ENCODE measurements at regions not wholly inside any gene's neighbourhood (a gene's known extent, or its start where the extent isn't known, plus 50 kb on each side); places are given as distances from the start of the nearest gene placed in this dataset.
A peak's percentile ranks its signal among the peaks of the same experiment; 100 is the strongest.
"Not testable (repeated sequence)": the region's sequence is repeated elsewhere in the genome, so short reads cannot be mapped to it uniquely, and the experiment has no call there.

DNA sequence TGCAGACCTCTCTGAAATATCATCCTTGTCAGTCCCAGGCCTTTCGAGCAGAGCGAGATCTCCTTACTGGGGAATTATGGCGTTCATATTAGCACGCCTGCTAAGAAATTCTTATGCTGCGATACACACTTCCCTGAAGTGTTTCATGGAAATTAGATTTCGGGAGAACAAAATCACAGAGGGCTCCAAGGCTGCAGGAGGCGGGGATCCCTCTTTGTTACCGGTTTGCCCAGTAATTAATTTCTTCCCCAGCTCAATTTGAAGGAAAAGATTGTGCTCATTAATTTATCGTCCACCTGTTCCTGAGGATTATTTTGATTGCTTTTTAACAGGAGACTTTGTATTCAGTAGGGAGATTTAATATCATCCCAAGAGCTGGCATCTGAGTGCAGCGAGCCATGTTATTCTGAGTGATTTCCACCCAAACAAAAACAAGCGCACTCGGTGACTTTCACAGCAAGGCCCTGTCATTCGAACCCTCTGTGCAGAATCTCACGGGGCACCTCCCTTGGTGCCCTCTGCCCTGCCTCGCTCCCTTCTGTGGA is 202.3 kb upstream of the GALNT2 start:
- TF ChIP-seq, protein P1, sequence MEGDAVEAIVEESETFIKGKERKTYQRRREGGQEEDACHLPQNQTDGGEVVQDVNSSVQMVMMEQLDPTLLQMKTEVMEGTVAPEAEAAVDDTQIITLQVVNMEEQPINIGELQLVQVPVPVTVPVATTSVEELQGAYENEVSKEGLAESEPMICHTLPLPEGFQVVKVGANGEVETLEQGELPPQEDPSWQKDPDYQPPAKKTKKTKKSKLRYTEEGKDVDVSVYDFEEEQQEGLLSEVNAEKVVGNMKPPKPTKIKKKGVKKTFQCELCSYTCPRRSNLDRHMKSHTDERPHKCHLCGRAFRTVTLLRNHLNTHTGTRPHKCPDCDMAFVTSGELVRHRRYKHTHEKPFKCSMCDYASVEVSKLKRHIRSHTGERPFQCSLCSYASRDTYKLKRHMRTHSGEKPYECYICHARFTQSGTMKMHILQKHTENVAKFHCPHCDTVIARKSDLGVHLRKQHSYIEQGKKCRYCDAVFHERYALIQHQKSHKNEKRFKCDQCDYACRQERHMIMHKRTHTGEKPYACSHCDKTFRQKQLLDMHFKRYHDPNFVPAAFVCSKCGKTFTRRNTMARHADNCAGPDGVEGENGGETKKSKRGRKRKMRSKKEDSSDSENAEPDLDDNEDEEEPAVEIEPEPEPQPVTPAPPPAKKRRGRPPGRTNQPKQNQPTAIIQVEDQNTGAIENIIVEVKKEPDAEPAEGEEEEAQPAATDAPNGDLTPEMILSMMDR (IDR thresholded peaks at IDR 0.05; ENCODE audit: low read depth, low read length): no peak
- H3K27me3 ChIP-seq: no peaks in the 10 kb centered on the region
- peak overlapping the region; percentile 4 for H3K27ac ChIP-seq
- H3K4me1 ChIP-seq (ENCODE audit: low read depth): peaks cover 12% of the 10 kb centered on the region
- no peak overlapping the region for H3K4me3 ChIP-seq
- no peak for DNase-seq (ENCODE audit: low read depth in 1 of 2, low spot score in 1 of 2)
- H3K36me3 ChIP-seq: no peaks in the 10 kb centered on the region
- no peaks in the 10 kb centered on the region for H3K9me3 ChIP-seq (ENCODE audit: low read depth)

DNA sequence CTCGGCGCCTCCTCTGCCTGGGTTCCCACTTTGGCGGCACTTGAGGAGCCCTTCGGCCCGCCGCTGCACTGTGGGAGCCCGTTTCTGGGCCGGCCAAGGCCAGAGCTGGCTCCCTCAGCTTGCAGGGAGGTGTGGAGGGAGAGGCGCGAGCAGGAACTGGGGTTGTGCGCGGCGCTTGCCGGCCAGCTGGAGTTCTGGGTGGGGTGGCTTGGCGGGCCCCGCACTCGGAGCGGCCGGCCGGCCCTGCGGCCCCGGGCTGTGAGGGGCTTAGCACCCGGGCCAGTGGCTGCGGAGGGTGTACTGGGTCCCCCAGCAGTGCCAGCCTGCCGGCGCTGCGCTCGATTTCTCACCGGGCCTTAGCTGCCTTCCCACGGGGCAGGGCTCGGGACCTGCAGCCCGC is 201.7 kb upstream of the GALNT2 start:
- not testable (repeated sequence) for H3K27ac ChIP-seq; H3K27me3 ChIP-seq; H3K4me3 ChIP-seq; H3K9me3 ChIP-seq (ENCODE audit: low read depth); H3K36me3 ChIP-seq; DNase-seq (ENCODE audit: low read depth in 1 of 2, low spot score in 1 of 2)
- peaks cover 12% of the 10 kb centered on the region for H3K4me1 ChIP-seq (ENCODE audit: low read depth)

DNA sequence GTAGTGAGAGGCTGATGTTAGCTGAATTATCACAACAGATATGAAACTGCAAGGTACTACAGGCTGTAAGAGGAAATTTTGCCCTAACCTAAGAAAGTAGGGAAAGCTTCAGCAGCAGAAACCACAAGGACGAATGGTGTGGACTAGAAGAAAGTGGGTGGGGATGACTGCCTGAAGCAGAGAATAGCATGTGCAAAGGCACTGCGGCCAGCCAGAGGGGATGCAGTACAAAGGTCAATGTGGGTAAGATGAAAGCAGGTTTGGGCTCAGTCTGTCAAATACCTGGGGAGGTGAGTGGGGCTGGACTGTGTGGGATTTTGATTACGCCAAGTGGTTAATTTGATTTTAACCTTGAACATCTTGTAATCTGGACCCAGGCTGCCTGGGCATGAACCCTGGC is 199.3 kb upstream of the GALNT2 start:
- Histone ChIP-seq H3K27ac (no peak overlapping the region), H3K9me3 (ENCODE audit: low read depth) (no peaks in the 10 kb centered on the region), H3K36me3 (no peaks in the 10 kb centered on the region), H3K4me3 (no peak overlapping the region), H3K4me1 (ENCODE audit: low read depth) (peaks cover 12% of the 10 kb centered on the region), H3K27me3 (no peaks in the 10 kb centered on the region)
- no peak for DNase-seq (ENCODE audit: low read depth in 1 of 2, low spot score in 1 of 2)
- TF ChIP-seq, protein P1 (IDR thresholded peaks at IDR 0.05; ENCODE audit: low read depth, low read length): no peak

DNA sequence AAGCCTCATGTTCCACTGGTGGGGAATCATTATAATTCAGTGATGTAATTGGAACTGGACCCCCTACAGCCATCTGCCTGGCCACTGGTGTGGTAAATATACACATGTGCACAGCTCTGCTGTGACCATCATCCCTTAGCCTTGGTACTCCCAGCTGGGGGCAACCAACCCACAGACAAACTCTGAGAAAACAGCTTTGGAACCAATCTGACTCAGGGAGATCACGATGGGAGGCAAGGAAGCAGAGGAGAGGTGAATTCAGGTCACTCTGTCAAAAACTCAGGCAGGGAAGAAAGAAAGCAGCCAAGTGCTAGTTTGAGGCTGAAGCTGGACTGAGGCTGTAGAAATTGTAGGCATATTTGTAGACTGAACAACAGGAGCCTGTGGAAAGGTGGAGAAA is 197.8 kb upstream of the GALNT2 start:
- H3K9me3 ChIP-seq (ENCODE audit: low read depth): no peaks in the 10 kb centered on the region
- H3K36me3 ChIP-seq: no peaks in the 10 kb centered on the region
- H3K4me3 ChIP-seq: no peak overlapping the region
- H3K27ac ChIP-seq: no peak overlapping the region
- no peaks in the 10 kb centered on the region for H3K27me3 ChIP-seq
- no peak for DNase-seq (ENCODE audit: low read depth in 1 of 2, low spot score in 1 of 2)
- peaks cover 7% of the 10 kb centered on the region for H3K4me1 ChIP-seq (ENCODE audit: low read depth)
- TF ChIP-seq, protein P1 (IDR thresholded peaks at IDR 0.05; ENCODE audit: low read depth, low read length): no peak

DNA sequence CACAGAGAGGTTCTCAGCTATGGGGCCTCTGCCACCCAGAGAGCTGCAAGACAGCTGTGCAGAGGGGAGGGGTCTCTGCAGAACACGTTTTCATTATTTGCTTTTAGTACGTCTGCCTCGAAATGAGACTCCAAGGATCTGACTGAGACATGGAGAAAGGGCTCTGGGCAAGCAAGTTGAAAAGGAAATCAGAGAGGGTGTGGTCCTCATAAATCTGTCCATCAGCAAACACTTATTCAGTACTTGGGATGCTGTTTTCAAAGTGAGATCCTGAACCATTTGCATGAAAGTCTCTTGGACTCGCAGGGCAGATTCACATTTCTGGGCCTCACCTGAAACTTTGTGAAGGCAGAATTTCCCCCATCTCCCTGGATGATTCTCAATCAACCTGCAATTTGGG is 197.4 kb upstream of the GALNT2 start:
- peaks cover 2% of the 10 kb centered on the region for H3K4me1 ChIP-seq (ENCODE audit: low read depth)
- no peaks in the 10 kb centered on the region for H3K27me3 ChIP-seq
- no peaks in the 10 kb centered on the region for H3K36me3 ChIP-seq
- no peak for DNase-seq (ENCODE audit: low read depth in 1 of 2, low spot score in 1 of 2)
- no peak overlapping the region for H3K27ac ChIP-seq
- H3K9me3 ChIP-seq (ENCODE audit: low read depth): no peaks in the 10 kb centered on the region
- TF ChIP-seq, protein P1 (IDR thresholded peaks at IDR 0.05; ENCODE audit: low read depth, low read length): no peak
- no peak overlapping the region for H3K4me3 ChIP-seq

DNA sequence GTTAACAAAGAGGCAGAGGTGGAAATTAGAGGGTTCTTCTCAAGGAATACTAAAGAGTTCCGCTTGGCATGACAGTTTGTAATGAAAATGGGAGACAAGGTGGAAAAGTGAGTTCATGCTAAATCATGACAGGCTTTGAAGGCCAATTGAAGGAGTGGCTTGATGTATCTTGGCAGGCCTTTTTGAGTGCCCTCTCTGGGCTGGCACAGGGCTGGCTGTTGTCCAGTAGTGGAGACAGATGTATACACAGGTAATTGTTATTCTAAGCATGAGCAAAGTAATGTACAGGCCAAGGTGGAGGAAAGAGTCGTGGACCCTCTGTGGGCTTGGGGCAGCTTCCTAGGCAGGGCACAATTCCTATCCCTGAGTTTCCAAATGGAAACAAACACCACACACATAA is 196.7 kb upstream of the GALNT2 start:
- Histone ChIP-seq H3K4me1 (ENCODE audit: low read depth) (no peaks in the 10 kb centered on the region), H3K27me3 (no peaks in the 10 kb centered on the region), H3K9me3 (ENCODE audit: low read depth) (no peaks in the 10 kb centered on the region), H3K27ac (no peak overlapping the region), H3K36me3 (no peaks in the 10 kb centered on the region), H3K4me3 (no peak overlapping the region)
- no peak for DNase-seq (ENCODE audit: low read depth in 1 of 2, low spot score in 1 of 2)
- TF ChIP-seq, protein P1 (IDR thresholded peaks at IDR 0.05; ENCODE audit: low read depth, low read length): no peak
